Karpas-422 (cell line): ENCODE measurements at regions not wholly inside any gene's neighbourhood (a gene's known extent, or its start where the extent isn't known, plus 50 kb on each side); places are given as distances from the start of the nearest gene placed in this dataset.

Source experiments
- DNase-seq: peaks from one replicate; pipeline ENCODE4 v3.0.0-alpha.2; 2015
- H2AFZ ChIP-seq: fragments of 200-600 bp; sonication (generic); 2 replicates; pipeline ENCODE4 v1.6.1; 2014; ENCODE audit warnings: antibody characterized with exemption, low read length, mixed read lengths
- H3K27ac ChIP-seq: fragments of 200-600 bp; sonication (generic); 2 replicates; pipeline ENCODE4 v1.5.1; 2014; ENCODE audit warnings: mild to moderate bottlenecking, low read length, moderate library complexity
- H3K27me3 ChIP-seq: fragments of 200-600 bp; sonication (generic); 2 replicates; pipeline ENCODE4 v1.6.1; 2014; ENCODE audit warnings: low read length, mixed read lengths
- H3K36me3 ChIP-seq: fragments of 200-600 bp; sonication (generic); 2 replicates; pipeline ENCODE4 v1.6.1; 2014; ENCODE audit warnings: low read length, mixed read lengths; ENCODE audit not compliant: insufficient read depth
- H3K4me1 ChIP-seq: fragments of 200-600 bp; sonication (generic); 2 replicates; pipeline ENCODE4 v1.6.1; 2014; ENCODE audit warnings: mild to moderate bottlenecking, low read length, mixed read lengths
- H3K4me2 ChIP-seq: fragments of 200-600 bp; sonication (generic); 2 replicates; pipeline ENCODE4 v1.6.1; 2014; ENCODE audit warnings: low read length, low read depth, mild to moderate bottlenecking; ENCODE audit not compliant: poor library complexity, severe bottlenecking
- H3K4me3 ChIP-seq: fragments of 200-600 bp; sonication (generic); 2 replicates; pipeline ENCODE4 v1.5.1; 2014; ENCODE audit warnings: mild to moderate bottlenecking, antibody characterized with exemption, low read length, mixed read lengths
- H3K79me2 ChIP-seq: fragments of 200-600 bp; sonication (generic); 2 replicates; pipeline ENCODE4 v1.6.1; 2014; ENCODE audit warnings: mild to moderate bottlenecking, low read length, mixed read lengths
- H3K9ac ChIP-seq: fragments of 200-600 bp; sonication (generic); 2 replicates; pipeline ENCODE4 v1.6.0; 2014; ENCODE audit warnings: low read length
- H3K9me2 ChIP-seq: fragments of 200-600 bp; sonication (generic), shearing (Covaris generic); replicated peaks from 2 replicates; pipeline ENCODE4 v1.6.0; 2014; ENCODE audit warnings: mild to moderate bottlenecking, low read length, moderate library complexity; ENCODE audit not compliant: insufficient read depth
- H3K9me3 ChIP-seq: fragments of 300-700, 200-600 bp; sonication (generic); 2 replicates; pipeline ENCODE4 v1.6.1; 2014; ENCODE audit warnings: low read length, mixed read lengths
- H4K20me1 ChIP-seq: fragments of 200-600 bp; sonication (generic); 2 replicates; pipeline ENCODE4 v1.6.1; 2014; ENCODE audit warnings: mild to moderate bottlenecking, antibody characterized with exemption, low read length, low read depth; ENCODE audit not compliant: insufficient read depth

GRCh38 chr11:41970681-41971080, 511.2 kb upstream of the LRRC4C start:
- Histone ChIP-seq H2AFZ (no peak overlapping the region), H3K36me3 (no peaks in the 10 kb centered on the region), H3K9me2 (no peaks in the 10 kb centered on the region), H3K4me1 (no peaks in the 10 kb centered on the region), H3K27ac (no peak overlapping the region), H3K9ac (no peak overlapping the region), H3K4me3 (no peak overlapping the region), H4K20me1 (no peaks in the 10 kb centered on the region), H3K4me2 (no peak overlapping the region), H3K9me3 (peaks cover 34% of the 10 kb centered on the region), H3K27me3 (no peaks in the 10 kb centered on the region), H3K79me2 (no peaks in the 10 kb centered on the region)
- no peak for DNase-seq

- DNase-seq = no peak
- H3K4me3 ChIP-seq = no peak overlapping the region
- no peak overlapping the region for H2AFZ ChIP-seq
- H3K36me3 ChIP-seq = no peaks in the 10 kb centered on the region
- H3K9me3 ChIP-seq = peaks cover 30% of the 10 kb centered on the region
- H3K27me3 ChIP-seq = no peaks in the 10 kb centered on the region
- no peak overlapping the region for H3K4me2 ChIP-seq
- H4K20me1 ChIP-seq = no peaks in the 10 kb centered on the region
- H3K79me2 ChIP-seq = no peaks in the 10 kb centered on the region
- no peaks in the 10 kb centered on the region for H3K4me1 ChIP-seq
- H3K9me2 ChIP-seq = no peaks in the 10 kb centered on the region
- H3K9ac ChIP-seq = no peak overlapping the region
- no peak overlapping the region for H3K27ac ChIP-seq
These were observed 512.1 kb upstream of the LRRC4C start for GRCh38 chr11:41971592-41971991.

GRCh38 chr11:41978945-41979344, 519.5 kb upstream of the LRRC4C start:
- Histone ChIP-seq H3K36me3 (no peaks in the 10 kb centered on the region), H3K27ac (no peak overlapping the region), H4K20me1 (no peaks in the 10 kb centered on the region), H3K4me1 (no peaks in the 10 kb centered on the region), H3K27me3 (no peaks in the 10 kb centered on the region), H2AFZ (no peak overlapping the region), H3K4me3 (no peak overlapping the region), H3K79me2 (no peaks in the 10 kb centered on the region), H3K9me2 (no peaks in the 10 kb centered on the region), H3K9ac (no peak overlapping the region), H3K4me2 (no peak overlapping the region), H3K9me3 (peaks cover 8% of the 10 kb centered on the region; the same call in 1 of the 2 replicates)
- no peak for DNase-seq

GRCh38 chr11:41980741-41981140, 521.3 kb upstream of the LRRC4C start:
- no peak for DNase-seq
- Histone ChIP-seq H3K4me3 (no peak overlapping the region), H4K20me1 (no peaks in the 10 kb centered on the region), H3K27me3 (no peaks in the 10 kb centered on the region), H3K36me3 (no peaks in the 10 kb centered on the region), H3K9me3 (peaks cover 8% of the 10 kb centered on the region; the same call in 1 of the 2 replicates), H3K9me2 (no peaks in the 10 kb centered on the region), H2AFZ (no peak overlapping the region), H3K4me1 (no peaks in the 10 kb centered on the region), H3K4me2 (no peak overlapping the region), H3K79me2 (no peaks in the 10 kb centered on the region), H3K9ac (no peak overlapping the region), H3K27ac (no peak overlapping the region)

GRCh38 chr11:41982276-41982675, 522.8 kb upstream of the LRRC4C start:
- no peak for DNase-seq

GRCh38 chr11:41982975-41983374, 523.5 kb upstream of the LRRC4C start:
- Histone ChIP-seq H3K4me2 (no peak overlapping the region), H3K4me3 (no peak overlapping the region), H3K9ac (no peak overlapping the region), H3K79me2 (no peaks in the 10 kb centered on the region), H3K9me2 (no peaks in the 10 kb centered on the region), H2AFZ (no peak overlapping the region), H4K20me1 (no peaks in the 10 kb centered on the region), H3K9me3 (peaks cover 8% of the 10 kb centered on the region; the same call in 1 of the 2 replicates), H3K27me3 (no peaks in the 10 kb centered on the region), H3K4me1 (no peaks in the 10 kb centered on the region), H3K36me3 (no peaks in the 10 kb centered on the region), H3K27ac (no peak overlapping the region)
- no peak for DNase-seq

More at GRCh38 chr11:41982276-41982675, 522.8 kb upstream of the LRRC4C start:
- Histone ChIP-seq H3K79me2 (no peaks in the 10 kb centered on the region), H3K27me3 (no peaks in the 10 kb centered on the region), H4K20me1 (no peaks in the 10 kb centered on the region), H3K4me1 (no peaks in the 10 kb centered on the region), H3K4me3 (no peak overlapping the region), H2AFZ (no peak overlapping the region), H3K27ac (no peak overlapping the region), H3K4me2 (no peak overlapping the region), H3K9me3 (peaks cover 8% of the 10 kb centered on the region; the same call in 1 of the 2 replicates), H3K36me3 (no peaks in the 10 kb centered on the region), H3K9me2 (no peaks in the 10 kb centered on the region), H3K9ac (no peak overlapping the region)

- H3K4me3 ChIP-seq = no peak overlapping the region
- H3K4me1 ChIP-seq = no peaks in the 10 kb centered on the region
- no peak for DNase-seq
- H3K9me3 ChIP-seq = peaks cover 12% of the 10 kb centered on the region; the same call in 1 of the 2 replicates
- H3K9ac ChIP-seq = no peak overlapping the region
- no peaks in the 10 kb centered on the region for H3K27me3 ChIP-seq
- H3K9me2 ChIP-seq = no peaks in the 10 kb centered on the region
- H2AFZ ChIP-seq = no peak overlapping the region
- no peaks in the 10 kb centered on the region for H4K20me1 ChIP-seq
- no peak overlapping the region for H3K27ac ChIP-seq
- no peaks in the 10 kb centered on the region for H3K79me2 ChIP-seq
- no peak overlapping the region for H3K4me2 ChIP-seq
- no peaks in the 10 kb centered on the region for H3K36me3 ChIP-seq
These were observed 524.0 kb upstream of the LRRC4C start for GRCh38 chr11:41983475-41983874.

- no peak overlapping the region for H3K4me3 ChIP-seq
- no peaks in the 10 kb centered on the region for H3K4me1 ChIP-seq
- H3K4me2 ChIP-seq = no peak overlapping the region
- no peak for DNase-seq
- no peak overlapping the region for H2AFZ ChIP-seq
- H3K9me2 ChIP-seq = no peaks in the 10 kb centered on the region
- no peaks in the 10 kb centered on the region for H3K27me3 ChIP-seq
- no peak overlapping the region for H3K27ac ChIP-seq
- H4K20me1 ChIP-seq = no peaks in the 10 kb centered on the region
- H3K36me3 ChIP-seq = no peaks in the 10 kb centered on the region
- H3K9me3 ChIP-seq = peaks cover 12% of the 10 kb centered on the region; the same call in 1 of the 2 replicates
- no peak overlapping the region for H3K9ac ChIP-seq
- H3K79me2 ChIP-seq = no peaks in the 10 kb centered on the region
These were observed 524.6 kb upstream of the LRRC4C start for GRCh38 chr11:41984023-41984422.

- Histone ChIP-seq H3K4me1 (no peaks in the 10 kb centered on the region), H4K20me1 (no peaks in the 10 kb centered on the region), H3K36me3 (no peaks in the 10 kb centered on the region), H3K4me2 (no peak overlapping the region), H3K9ac (no peak overlapping the region), H3K9me2 (no peaks in the 10 kb centered on the region), H3K4me3 (no peak overlapping the region), H3K27ac (no peak overlapping the region), H3K9me3 (peaks cover 12% of the 10 kb centered on the region; the same call in 1 of the 2 replicates), H2AFZ (no peak overlapping the region), H3K79me2 (no peaks in the 10 kb centered on the region), H3K27me3 (no peaks in the 10 kb centered on the region)
- DNase-seq = no peak
These were observed 526.3 kb upstream of the LRRC4C start for GRCh38 chr11:41985799-41986198.
